ENCODE measurements at regions not wholly inside any gene's neighbourhood (a gene's known extent, or its start where the extent isn't known, plus 50 kb on each side); places are given as distances from the start of the nearest gene placed in this dataset.

DNA sequence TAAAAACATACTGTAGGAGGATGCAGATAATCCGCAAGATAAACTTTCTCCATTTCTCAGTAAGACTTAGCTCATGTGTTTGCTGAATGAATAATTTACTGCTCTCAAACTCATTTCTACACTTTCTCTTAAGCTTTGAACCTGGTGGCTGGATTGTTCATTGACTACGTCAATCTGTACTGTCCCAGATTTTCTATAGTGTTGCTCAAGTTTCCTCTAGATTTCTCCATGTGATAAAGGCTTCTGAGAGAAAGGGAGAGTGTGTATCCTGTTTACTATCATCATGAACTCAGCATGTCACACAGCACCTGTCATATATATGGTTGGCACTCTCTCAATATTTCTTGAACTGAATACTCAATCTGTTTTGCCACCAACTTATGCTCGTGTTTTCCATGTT lies 518.0 kb upstream of the TBX3 start:
- TF ChIP-seq GATA2 (IDR thresholded peaks at IDR 0.05; ENCODE audit: low read depth, low read length) (no peak), GATA3 (IDR thresholded peaks at IDR 0.05; ENCODE audit: low read depth, low read length) (no peak)
